Parathyroid adenoma (tissue), 2 donors: ENCODE measurements at regions not wholly inside any gene's neighbourhood (a gene's known extent, or its start where the extent isn't known, plus 50 kb on each side); places are given as distances from the start of the nearest gene placed in this dataset.
A peak's percentile ranks its signal among the peaks of the same experiment; 100 is the strongest.

ENCODE experiments used
- H2AFZ ChIP-seq: fragments of 300-600 bp; sonication (generic); one replicate; pipeline ENCODE4 v1.7.0; 2017; ENCODE audit warnings: antibody characterized with exemption, mild to moderate bottlenecking
- H3K27ac ChIP-seq: fragments of 300-600 bp; sonication (generic); one replicate; pipeline ENCODE4 v1.7.0; 2017
- H3K27me3 ChIP-seq: fragments of 300-600 bp; sonication (generic); one replicate; pipeline ENCODE4 v1.7.0; 2017; ENCODE audit warnings: low read length; ENCODE audit not compliant: control insufficient read depth, insufficient read depth
- H3K36me3 ChIP-seq: fragments of 300-600 bp; sonication (generic); one replicate; pipeline ENCODE4 v1.7.0; 2017; ENCODE audit warnings: low read length; ENCODE audit not compliant: control insufficient read depth, insufficient read depth
- H3K4me1 ChIP-seq: fragments of 300-600 bp; sonication (generic); one replicate; pipeline ENCODE4 v1.7.0; 2017; ENCODE audit warnings: control low read depth
- H3K4me2 ChIP-seq: fragments of 300-600 bp; sonication (generic); one replicate; pipeline ENCODE4 v1.7.0; 2017; ENCODE audit warnings: low read length
- H3K4me3 ChIP-seq: fragments of 300-600 bp; sonication (generic); one replicate; pipeline ENCODE4 v1.7.0; 2017; ENCODE audit warnings: low read depth, low read length
- H3K79me2 ChIP-seq: fragments of 300-600 bp; sonication (generic); one replicate; pipeline ENCODE4 v1.7.0; 2017; ENCODE audit warnings: control low read depth
- H3K9ac ChIP-seq: fragments of 300-600 bp; sonication (generic); one replicate; pipeline ENCODE4 v1.7.0; 2017; ENCODE audit warnings: mild to moderate bottlenecking
- H3K9me3 ChIP-seq: fragments of 300-600 bp; sonication (generic); one replicate; pipeline ENCODE4 v1.7.0; 2017; ENCODE audit warnings: low read length; ENCODE audit not compliant: control insufficient read depth
- CTCF ChIP-seq: fragments of 300-600 bp; sonication (generic); IDR thresholded peaks from one replicate; pipeline ENCODE4 v1.7.0; 2017; ENCODE audit warnings: antibody characterized with exemption, mild to moderate bottlenecking
- donor health status: primary hyperparathyroidism.

GRCh38 chr16:85486256-85486915 lies 126.7 kb upstream of the GSE1 start:
- Histone ChIP-seq H3K27ac (no peak overlapping the region), H3K4me1 (peaks cover 10% of the 10 kb centered on the region), H3K4me3 (no peak overlapping the region), H2AFZ (no peak overlapping the region), H3K9me3 (no peaks in the 10 kb centered on the region), H3K9ac (no peak overlapping the region), H3K79me2 (peaks cover 89% of the 10 kb centered on the region), H3K4me2 (no peak overlapping the region), H3K27me3 (no peaks in the 10 kb centered on the region), H3K36me3 (no peaks in the 10 kb centered on the region)
- TF ChIP-seq CTCF: no peak

GRCh38 chr16:85488414-85488813 lies 124.7 kb upstream of the GSE1 start:
- H3K4me1 ChIP-seq: peaks cover 25% of the 10 kb centered on the region
- no peaks in the 10 kb centered on the region for H3K27me3 ChIP-seq
- TF ChIP-seq CTCF: no peak
- no peak overlapping the region for H2AFZ ChIP-seq
- no peak overlapping the region for H3K4me3 ChIP-seq
- no peaks in the 10 kb centered on the region for H3K9me3 ChIP-seq
- H3K27ac ChIP-seq: no peak overlapping the region
- H3K9ac ChIP-seq: no peak overlapping the region
- H3K36me3 ChIP-seq: no peaks in the 10 kb centered on the region
- H3K4me2 ChIP-seq: no peak overlapping the region
- peaks cover 89% of the 10 kb centered on the region for H3K79me2 ChIP-seq

GRCh38 chr16:85490407-85491057 lies 122.6 kb upstream of the GSE1 start:
- Histone ChIP-seq H3K27me3 (no peaks in the 10 kb centered on the region), H3K4me3 (no peak overlapping the region), H3K9ac (no peak overlapping the region), H3K27ac (peak overlapping the region; percentile 94), H3K4me2 (no peak overlapping the region), H3K36me3 (no peaks in the 10 kb centered on the region), H3K4me1 (peaks cover 25% of the 10 kb centered on the region), H3K9me3 (no peaks in the 10 kb centered on the region), H2AFZ (no peak overlapping the region), H3K79me2 (peaks cover 86% of the 10 kb centered on the region)
- TF ChIP-seq CTCF: no peak

GRCh38 chr16:85491058-85491771 lies 121.9 kb upstream of the GSE1 start:
- Histone ChIP-seq H3K36me3 (no peaks in the 10 kb centered on the region), H3K9ac (no peak overlapping the region), H3K4me1 (peaks cover 25% of the 10 kb centered on the region), H3K4me3 (no peak overlapping the region), H3K9me3 (no peaks in the 10 kb centered on the region), H3K27ac (peak overlapping the region; percentile 94), H3K4me2 (peak overlapping the region; percentile 76), H3K79me2 (peaks cover 86% of the 10 kb centered on the region), H3K27me3 (no peaks in the 10 kb centered on the region), H2AFZ (no peak overlapping the region)
- peak; percentile 64 for TF ChIP-seq CTCF
